Choroid plexus epithelial cell (primary cell): ENCODE measurements at regions not wholly inside any gene's neighbourhood (a gene's known extent, or its start where the extent isn't known, plus 50 kb on each side); places are given as distances from the start of the nearest gene placed in this dataset.

ENCODE experiments used
- DNase-seq: peaks from one replicate; pipeline ENCODE4 v3.0.0-alpha.2; 2010; ENCODE audit warnings: low read depth
- H3K4me3 ChIP-seq: 2 replicates; pipeline ENCODE4 v1.5.1; 2011; ENCODE audit warnings: low read depth, mild to moderate bottlenecking, control low read depth, low read length, moderate library complexity
- TF ChIP-seq, protein P1 (sequence below): conservative IDR thresholded peaks from 2 replicates; pipeline ENCODE4 v1.5.1; 2011; ENCODE audit warnings: low read depth, mild to moderate bottlenecking, control low read depth, inconsistent platforms, low read length, moderate library complexity

DNA sequence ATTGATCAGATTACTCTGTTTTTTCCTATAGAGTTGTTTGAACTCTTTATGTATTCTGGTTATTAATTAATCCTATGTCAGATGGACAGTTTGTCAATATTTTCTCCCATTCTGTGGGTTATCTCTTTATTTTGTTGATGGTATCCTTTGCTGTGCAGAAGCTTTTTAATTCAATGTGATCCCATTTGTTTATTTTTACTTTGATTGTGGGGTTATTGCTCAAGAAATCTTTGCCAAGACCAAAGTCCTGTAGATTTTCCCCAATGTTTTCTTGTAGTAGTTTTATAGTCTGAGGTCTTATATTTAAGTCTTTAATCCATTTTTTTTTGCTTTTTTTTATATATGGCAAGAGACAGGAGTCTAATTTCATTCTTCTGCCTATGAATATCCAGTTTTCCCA, 86.2 kb upstream of the FIGN start:
- no peak overlapping the region for H3K4me3 ChIP-seq
- no peak for DNase-seq
- TF ChIP-seq, protein P1, sequence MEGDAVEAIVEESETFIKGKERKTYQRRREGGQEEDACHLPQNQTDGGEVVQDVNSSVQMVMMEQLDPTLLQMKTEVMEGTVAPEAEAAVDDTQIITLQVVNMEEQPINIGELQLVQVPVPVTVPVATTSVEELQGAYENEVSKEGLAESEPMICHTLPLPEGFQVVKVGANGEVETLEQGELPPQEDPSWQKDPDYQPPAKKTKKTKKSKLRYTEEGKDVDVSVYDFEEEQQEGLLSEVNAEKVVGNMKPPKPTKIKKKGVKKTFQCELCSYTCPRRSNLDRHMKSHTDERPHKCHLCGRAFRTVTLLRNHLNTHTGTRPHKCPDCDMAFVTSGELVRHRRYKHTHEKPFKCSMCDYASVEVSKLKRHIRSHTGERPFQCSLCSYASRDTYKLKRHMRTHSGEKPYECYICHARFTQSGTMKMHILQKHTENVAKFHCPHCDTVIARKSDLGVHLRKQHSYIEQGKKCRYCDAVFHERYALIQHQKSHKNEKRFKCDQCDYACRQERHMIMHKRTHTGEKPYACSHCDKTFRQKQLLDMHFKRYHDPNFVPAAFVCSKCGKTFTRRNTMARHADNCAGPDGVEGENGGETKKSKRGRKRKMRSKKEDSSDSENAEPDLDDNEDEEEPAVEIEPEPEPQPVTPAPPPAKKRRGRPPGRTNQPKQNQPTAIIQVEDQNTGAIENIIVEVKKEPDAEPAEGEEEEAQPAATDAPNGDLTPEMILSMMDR: no peak

DNA sequence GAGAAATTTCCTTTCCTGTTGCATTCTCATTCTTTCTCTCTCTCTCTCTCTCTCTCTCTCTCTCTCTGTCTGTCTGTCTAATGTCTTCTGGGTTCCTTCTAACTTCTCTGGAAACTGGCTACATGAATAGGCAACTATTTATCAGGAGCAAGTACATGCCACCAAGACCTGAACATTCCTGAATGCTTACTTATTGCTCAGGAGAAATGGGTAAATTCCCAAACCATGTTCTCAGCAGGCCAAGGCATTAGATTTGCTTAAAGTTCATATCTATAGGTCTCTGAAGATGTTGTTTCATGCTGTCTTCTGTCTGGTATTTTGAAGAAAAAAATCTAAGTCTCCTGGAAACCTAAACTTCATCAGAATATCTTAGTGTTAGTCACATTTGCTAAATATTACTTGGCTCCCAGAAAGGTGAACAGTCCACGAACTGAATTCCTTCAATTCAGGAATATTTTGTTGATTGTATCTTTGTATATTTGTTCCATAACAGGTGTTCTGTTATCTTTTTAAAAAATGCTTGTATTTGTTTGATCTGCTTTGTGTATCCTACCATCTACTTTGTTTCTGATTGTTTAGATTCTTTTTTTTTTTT, 77.2 kb upstream of the FIGN start:
- peak; percentile 54 for DNase-seq
- H3K4me3 ChIP-seq: no peak overlapping the region
- TF ChIP-seq, protein P1: no peak

DNA sequence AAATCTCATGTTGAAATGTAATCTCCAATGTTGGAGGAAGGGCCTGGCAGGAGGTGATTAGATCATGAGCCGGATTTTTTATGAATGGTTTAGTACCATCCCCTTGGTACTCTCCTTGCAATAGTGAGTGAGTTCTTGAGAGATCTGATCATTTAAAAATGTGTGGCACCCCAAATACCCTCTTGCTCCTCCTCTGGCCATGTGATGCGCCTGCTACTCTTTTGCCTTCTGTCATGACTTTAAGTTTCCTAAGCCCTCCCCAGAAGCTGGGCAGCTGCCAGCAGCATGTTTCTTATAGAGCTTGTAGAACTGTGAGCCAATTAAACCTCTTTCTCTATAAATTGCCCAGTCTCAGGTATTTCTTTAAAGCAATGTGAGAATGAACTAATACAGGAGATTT, 72.6 kb upstream of the FIGN start:
- TF ChIP-seq, protein P1: no peak
- H3K4me3 ChIP-seq: no peak overlapping the region
- peak; percentile 24 for DNase-seq

DNA sequence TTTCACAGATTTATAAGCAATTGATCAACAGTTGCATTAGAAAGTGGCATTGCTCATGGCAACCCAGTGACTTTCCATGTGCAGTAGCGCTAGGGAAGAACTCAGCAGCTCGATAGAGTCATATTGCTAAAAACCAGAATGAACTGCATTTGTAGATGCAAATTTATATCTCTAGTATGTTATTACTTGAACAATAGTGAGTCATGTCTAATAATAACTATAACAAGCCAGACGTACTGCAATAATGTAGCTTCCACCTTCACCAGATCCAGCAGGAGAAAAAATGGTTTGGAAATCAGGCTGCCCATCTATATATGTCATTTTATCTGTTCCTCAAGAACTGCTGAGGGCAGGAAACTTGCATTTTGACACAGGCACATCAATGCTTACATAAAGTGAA, 66.5 kb upstream of the FIGN start:
- TF ChIP-seq, protein P1: no peak
- no peak overlapping the region for H3K4me3 ChIP-seq
- peak; percentile 8 for DNase-seq

DNA sequence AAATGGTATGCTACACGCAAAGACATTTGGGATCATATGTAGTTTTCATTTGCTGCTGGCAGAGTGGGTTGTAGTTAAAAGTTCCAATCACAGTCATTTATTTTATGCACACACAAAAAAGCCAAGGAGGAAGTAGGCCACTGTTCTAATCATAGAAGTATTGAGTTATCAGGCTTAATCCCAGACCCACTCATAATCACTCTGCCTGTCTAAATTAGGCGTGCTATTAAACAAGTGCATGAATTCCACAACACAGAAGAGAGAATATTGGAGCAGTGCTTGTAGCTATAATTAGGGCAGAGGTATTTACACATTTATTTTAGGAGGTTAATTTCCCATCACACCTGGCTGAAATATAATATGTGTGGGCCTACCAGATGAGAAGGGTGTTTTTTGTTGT, 65.7 kb upstream of the FIGN start:
- TF ChIP-seq, protein P1: no peak
- H3K4me3 ChIP-seq: no peak overlapping the region
- no peak for DNase-seq

DNA sequence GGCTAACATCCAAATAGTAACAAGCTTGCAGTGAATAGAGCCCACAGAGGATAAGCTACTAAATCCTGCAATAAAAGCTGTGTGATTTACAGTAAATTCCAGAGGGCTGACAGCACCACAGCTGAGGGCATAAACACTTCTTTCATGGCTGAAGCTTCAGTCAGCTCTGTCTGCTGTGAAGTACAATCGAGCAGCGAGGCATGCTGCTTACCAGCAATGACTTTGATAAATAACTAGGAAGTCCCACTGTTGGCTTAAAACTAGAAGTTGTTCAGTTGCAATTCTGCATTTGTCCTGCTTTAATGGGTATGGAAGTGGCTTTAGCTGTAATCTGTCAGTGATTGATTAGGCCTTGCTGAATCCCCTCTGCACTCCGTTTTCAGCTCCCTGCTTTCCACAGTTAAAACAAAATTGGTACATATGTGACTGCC, 65.2 kb upstream of the FIGN start:
- TF ChIP-seq, protein P1: no peak
- no peak overlapping the region for H3K4me3 ChIP-seq
- DNase-seq: peak; percentile 52

DNA sequence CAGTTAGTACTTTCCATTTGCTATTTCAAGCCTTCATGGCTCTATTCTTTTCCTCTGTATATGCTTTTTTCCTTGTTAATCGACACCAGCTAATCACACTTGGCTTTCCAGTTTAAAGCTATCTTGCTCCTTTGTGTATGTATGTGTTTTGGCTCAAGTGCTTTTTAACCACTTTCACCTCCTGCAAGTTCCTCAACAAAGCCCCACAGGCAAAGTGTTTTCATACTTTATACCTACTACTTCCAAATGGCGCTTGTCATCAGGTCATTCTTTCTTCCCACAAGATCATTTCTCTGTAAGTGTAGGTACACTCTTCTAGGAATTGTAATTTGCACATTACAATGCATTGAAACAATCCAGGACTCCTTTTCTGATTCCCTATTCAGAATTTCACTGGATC, 64.0 kb upstream of the FIGN start:
- H3K4me3 ChIP-seq: no peak overlapping the region
- DNase-seq: no peak
- TF ChIP-seq, protein P1: no peak
